ENCODE measurements at regions not wholly inside any gene's neighbourhood (a gene's known extent, or its start where the extent isn't known, plus 50 kb on each side); places are given as distances from the start of the nearest gene placed in this dataset.

DNA sequence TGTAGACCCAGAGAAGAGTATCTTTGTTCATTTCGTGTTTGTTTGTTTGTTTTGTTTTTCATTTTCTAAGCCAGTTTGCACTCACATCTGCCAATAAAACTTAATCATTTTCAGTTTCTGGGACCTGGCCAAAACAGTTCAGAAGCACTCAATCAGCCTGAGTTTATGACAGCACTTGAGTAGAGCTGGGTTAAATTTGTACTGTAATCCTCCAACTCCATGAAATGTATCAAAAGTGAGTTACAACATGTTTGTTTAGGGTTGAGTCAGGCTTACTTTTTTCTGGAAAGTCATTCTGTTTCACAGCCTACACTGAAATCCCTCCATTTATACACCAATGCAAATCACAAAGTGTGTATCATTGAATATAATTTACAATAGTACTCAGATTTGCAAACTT, 91.9 kb downstream of the ZWINT start:
- H3K4me1 ChIP-seq: no peaks in the 10 kb centered on the region
- H3K9me3 ChIP-seq: no peaks in the 10 kb centered on the region
- intact Hi-C loops (cut with DNase I): no loop called here
- TF ChIP-seq EP300 (IDR thresholded peaks at IDR 0.05): no peak
- no peak for TF ChIP-seq POLR2A (IDR thresholded peaks at IDR 0.05; ENCODE audit: low read depth)
- TF ChIP-seq POLR2AphosphoS5 (IDR thresholded peaks at IDR 0.05): no peak
- TF ChIP-seq, protein P1, sequence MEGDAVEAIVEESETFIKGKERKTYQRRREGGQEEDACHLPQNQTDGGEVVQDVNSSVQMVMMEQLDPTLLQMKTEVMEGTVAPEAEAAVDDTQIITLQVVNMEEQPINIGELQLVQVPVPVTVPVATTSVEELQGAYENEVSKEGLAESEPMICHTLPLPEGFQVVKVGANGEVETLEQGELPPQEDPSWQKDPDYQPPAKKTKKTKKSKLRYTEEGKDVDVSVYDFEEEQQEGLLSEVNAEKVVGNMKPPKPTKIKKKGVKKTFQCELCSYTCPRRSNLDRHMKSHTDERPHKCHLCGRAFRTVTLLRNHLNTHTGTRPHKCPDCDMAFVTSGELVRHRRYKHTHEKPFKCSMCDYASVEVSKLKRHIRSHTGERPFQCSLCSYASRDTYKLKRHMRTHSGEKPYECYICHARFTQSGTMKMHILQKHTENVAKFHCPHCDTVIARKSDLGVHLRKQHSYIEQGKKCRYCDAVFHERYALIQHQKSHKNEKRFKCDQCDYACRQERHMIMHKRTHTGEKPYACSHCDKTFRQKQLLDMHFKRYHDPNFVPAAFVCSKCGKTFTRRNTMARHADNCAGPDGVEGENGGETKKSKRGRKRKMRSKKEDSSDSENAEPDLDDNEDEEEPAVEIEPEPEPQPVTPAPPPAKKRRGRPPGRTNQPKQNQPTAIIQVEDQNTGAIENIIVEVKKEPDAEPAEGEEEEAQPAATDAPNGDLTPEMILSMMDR (IDR thresholded peaks at IDR 0.05): no peak
- H3K36me3 ChIP-seq: no peaks in the 10 kb centered on the region
- no peak overlapping the region for H3K27ac ChIP-seq (replicated peaks in 1 of 4)
- DNase-seq (ENCODE audit: extremely low spot score): no peak
- H3K27me3 ChIP-seq: no peaks in the 10 kb centered on the region
- no peak overlapping the region for H3K4me3 ChIP-seq
- 25% methylated on average over 1 of the region's 1 CpG for WGBS

DNA sequence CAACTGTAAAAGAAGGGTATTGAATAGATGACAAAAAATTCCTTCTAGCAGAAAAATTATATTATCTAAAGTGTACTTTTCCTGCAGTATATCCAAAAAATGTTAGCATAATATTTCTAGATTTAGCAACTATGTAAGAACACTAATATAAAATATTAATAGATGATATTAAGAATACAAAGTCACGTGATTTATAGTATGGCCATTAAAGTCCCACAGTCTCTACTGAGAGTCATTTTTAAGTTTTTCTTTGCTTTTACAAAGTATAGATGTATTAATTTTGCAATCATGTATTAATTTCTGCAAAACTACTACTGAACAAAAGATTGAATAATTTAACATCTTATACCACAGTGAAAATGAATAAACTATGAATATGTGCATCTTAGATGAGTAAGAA, 94.9 kb downstream of the ZWINT start:
- no peak overlapping the region for H3K27ac ChIP-seq (replicated peaks in 1 of 4)
- no peak for DNase-seq (ENCODE audit: extremely low spot score)
- no peak overlapping the region for H3K4me3 ChIP-seq
- TF ChIP-seq POLR2AphosphoS5 (IDR thresholded peaks at IDR 0.05): no peak
- TF ChIP-seq, protein P1 (IDR thresholded peaks at IDR 0.05): no peak
- TF ChIP-seq EP300 (IDR thresholded peaks at IDR 0.05): no peak
- TF ChIP-seq POLR2A (IDR thresholded peaks at IDR 0.05; ENCODE audit: low read depth): no peak
- intact Hi-C loops (cut with DNase I): no loop called here
- no peaks in the 10 kb centered on the region for H3K4me1 ChIP-seq
- 85% methylated on average over 1 of the region's 1 CpG for WGBS
- H3K9me3 ChIP-seq: no peaks in the 10 kb centered on the region
- H3K36me3 ChIP-seq: no peaks in the 10 kb centered on the region
- no peaks in the 10 kb centered on the region for H3K27me3 ChIP-seq

DNA sequence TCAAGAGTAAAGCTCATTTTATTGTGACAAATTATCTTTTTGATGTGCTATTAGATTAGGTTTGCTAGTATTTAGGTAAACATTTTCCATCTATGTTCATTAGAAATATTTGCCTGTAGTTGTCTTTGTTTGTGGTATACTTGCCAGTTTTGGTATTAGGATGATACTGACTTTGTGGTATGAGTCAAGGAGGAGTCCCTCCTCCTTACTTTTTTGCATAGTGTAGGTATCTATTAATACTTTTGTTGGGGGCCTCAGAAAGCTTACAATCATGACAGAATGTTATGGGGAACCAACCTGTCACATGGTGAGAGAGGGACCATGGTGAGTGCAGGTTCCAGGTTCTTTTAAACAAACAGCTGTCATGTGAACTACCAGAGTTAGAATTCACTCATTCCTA, 102.1 kb downstream of the ZWINT start:
- TF ChIP-seq EP300 (IDR thresholded peaks at IDR 0.05): no peak
- TF ChIP-seq, protein P1 (IDR thresholded peaks at IDR 0.05): no peak
- TF ChIP-seq POLR2A (IDR thresholded peaks at IDR 0.05; ENCODE audit: low read depth): no peak
- no peak for TF ChIP-seq POLR2AphosphoS5 (IDR thresholded peaks at IDR 0.05)
- no peaks in the 10 kb centered on the region for H3K27me3 ChIP-seq
- no peaks in the 10 kb centered on the region for H3K36me3 ChIP-seq
- intact Hi-C loops (cut with DNase I): no loop called here
- DNase-seq (ENCODE audit: extremely low spot score): no peak
- H3K9me3 ChIP-seq: no peaks in the 10 kb centered on the region
- H3K4me3 ChIP-seq: no peak overlapping the region
- H3K4me1 ChIP-seq: no peaks in the 10 kb centered on the region
- H3K27ac ChIP-seq (replicated peaks in 1 of 4): no peak overlapping the region

DNA sequence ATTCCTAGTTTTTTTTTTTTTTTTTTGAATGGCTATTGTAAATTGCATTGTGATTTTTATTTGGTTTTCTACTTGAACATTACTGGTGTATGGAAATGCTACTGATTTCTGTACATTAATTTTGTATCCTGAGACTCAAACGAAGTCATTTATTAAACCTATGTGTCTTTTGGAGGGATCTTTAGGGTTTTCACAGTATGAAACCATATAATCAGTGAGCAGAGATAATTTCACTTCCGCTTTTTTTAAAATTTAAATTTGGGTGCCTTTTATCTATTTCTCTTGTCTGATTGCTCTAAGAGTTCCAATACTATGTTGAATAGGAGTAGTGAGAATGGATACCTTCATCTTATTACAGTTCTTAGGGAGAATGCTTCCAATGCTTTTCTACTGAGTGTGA, 102.7 kb downstream of the ZWINT start:
- Histone ChIP-seq H3K4me1 (no peaks in the 10 kb centered on the region), H3K36me3 (no peaks in the 10 kb centered on the region), H3K4me3 (no peak overlapping the region), H3K27me3 (no peaks in the 10 kb centered on the region), H3K9me3 (no peaks in the 10 kb centered on the region), H3K27ac (replicated peaks in 1 of 4) (no peak overlapping the region)
- TF ChIP-seq POLR2AphosphoS5 (IDR thresholded peaks at IDR 0.05) (no peak), POLR2A (IDR thresholded peaks at IDR 0.05; ENCODE audit: low read depth) (no peak), EP300 (IDR thresholded peaks at IDR 0.05) (no peak)
- TF ChIP-seq, protein P1 (IDR thresholded peaks at IDR 0.05): no peak
- DNase-seq (ENCODE audit: extremely low spot score): no peak
- WGBS: 55% methylated on average over 2 of the region's 2 CpGs
- intact Hi-C loops (cut with DNase I): no loop called here

DNA sequence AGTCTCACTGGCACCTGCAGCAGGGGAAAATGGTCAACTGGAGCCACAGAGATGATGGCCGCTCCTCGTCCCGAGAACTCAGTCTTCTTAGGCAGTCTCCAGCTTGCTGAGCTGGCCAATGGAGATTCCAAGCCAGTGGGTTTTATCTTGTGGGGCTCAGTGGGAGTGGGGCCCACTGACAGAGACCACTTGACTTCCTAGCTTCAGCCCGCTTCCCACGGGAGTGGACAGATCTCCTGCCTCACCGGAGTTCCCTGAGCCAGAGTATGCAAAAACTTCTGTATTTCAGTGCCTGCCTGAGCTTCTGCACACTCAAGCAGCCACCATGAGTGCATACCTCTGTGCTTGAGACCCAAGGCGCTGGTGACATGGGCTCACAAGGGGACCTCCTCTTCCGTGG, 105.8 kb downstream of the ZWINT start:
- no peaks in the 10 kb centered on the region for H3K36me3 ChIP-seq
- TF ChIP-seq, protein P1 (IDR thresholded peaks at IDR 0.05): no peak
- TF ChIP-seq POLR2A (IDR thresholded peaks at IDR 0.05; ENCODE audit: low read depth) (no peak), EP300 (IDR thresholded peaks at IDR 0.05) (no peak), POLR2AphosphoS5 (IDR thresholded peaks at IDR 0.05) (no peak)
- intact Hi-C loops (cut with DNase I): no loop called here
- H3K4me3 ChIP-seq: no peak overlapping the region
- no peaks in the 10 kb centered on the region for H3K9me3 ChIP-seq
- WGBS: 89% methylated on average over 5 of the region's 8 CpGs
- no peaks in the 10 kb centered on the region for H3K4me1 ChIP-seq
- no peak for DNase-seq (ENCODE audit: extremely low spot score)
- H3K27ac ChIP-seq (replicated peaks in 1 of 4): no peak overlapping the region
- no peaks in the 10 kb centered on the region for H3K27me3 ChIP-seq
